ENCODE measurements at regions not wholly inside any gene's neighbourhood (a gene's known extent, or its start where the extent isn't known, plus 50 kb on each side); places are given as distances from the start of the nearest gene placed in this dataset.

GRCh38 chr5:158246661-158247060 is 387.7 kb upstream of the CLINT1 start:
- Histone ChIP-seq H3K79me2 (ENCODE audit: insufficient read depth, low read length) (no peaks in the 10 kb centered on the region), H3K9ac (ENCODE audit: low read length) (no peak overlapping the region), H3K27me3 (ENCODE audit: insufficient read depth, low read length) (no peaks in the 10 kb centered on the region), H2AFZ (ENCODE audit: low read length) (no peak overlapping the region), H3K4me1 (ENCODE audit: insufficient read depth, low read length, severe bottlenecking) (no peaks in the 10 kb centered on the region), H4K20me1 (ENCODE audit: insufficient read depth, low read length) (no peaks in the 10 kb centered on the region), H3F3A (ENCODE audit: insufficient read depth, low read length) (no peaks in the 10 kb centered on the region; the same call in 1 of the 2 replicates), H3K27ac (ENCODE audit: low read depth, low read length, poor library complexity, severe bottlenecking) (no peak overlapping the region), H3K9me3 (ENCODE audit: low read length) (no peaks in the 10 kb centered on the region), H3K9me2 (ENCODE audit: low read depth, low read length) (no peaks in the 10 kb centered on the region), H3K4me3 (ENCODE audit: low read depth, low read length, poor library complexity, severe bottlenecking) (no peak overlapping the region), H3K4me2 (ENCODE audit: low read length) (no peak overlapping the region), H3K36me3 (ENCODE audit: insufficient read depth, low read length) (no peaks in the 10 kb centered on the region)
- TF ChIP-seq, protein P1, sequence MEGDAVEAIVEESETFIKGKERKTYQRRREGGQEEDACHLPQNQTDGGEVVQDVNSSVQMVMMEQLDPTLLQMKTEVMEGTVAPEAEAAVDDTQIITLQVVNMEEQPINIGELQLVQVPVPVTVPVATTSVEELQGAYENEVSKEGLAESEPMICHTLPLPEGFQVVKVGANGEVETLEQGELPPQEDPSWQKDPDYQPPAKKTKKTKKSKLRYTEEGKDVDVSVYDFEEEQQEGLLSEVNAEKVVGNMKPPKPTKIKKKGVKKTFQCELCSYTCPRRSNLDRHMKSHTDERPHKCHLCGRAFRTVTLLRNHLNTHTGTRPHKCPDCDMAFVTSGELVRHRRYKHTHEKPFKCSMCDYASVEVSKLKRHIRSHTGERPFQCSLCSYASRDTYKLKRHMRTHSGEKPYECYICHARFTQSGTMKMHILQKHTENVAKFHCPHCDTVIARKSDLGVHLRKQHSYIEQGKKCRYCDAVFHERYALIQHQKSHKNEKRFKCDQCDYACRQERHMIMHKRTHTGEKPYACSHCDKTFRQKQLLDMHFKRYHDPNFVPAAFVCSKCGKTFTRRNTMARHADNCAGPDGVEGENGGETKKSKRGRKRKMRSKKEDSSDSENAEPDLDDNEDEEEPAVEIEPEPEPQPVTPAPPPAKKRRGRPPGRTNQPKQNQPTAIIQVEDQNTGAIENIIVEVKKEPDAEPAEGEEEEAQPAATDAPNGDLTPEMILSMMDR (IDR thresholded peaks at IDR 0.05; ENCODE audit: low read length), result no peak
- no peak for TF ChIP-seq EZH2 (IDR thresholded peaks at IDR 0.05; ENCODE audit: borderline replicate concordance, low read length)

DNA sequence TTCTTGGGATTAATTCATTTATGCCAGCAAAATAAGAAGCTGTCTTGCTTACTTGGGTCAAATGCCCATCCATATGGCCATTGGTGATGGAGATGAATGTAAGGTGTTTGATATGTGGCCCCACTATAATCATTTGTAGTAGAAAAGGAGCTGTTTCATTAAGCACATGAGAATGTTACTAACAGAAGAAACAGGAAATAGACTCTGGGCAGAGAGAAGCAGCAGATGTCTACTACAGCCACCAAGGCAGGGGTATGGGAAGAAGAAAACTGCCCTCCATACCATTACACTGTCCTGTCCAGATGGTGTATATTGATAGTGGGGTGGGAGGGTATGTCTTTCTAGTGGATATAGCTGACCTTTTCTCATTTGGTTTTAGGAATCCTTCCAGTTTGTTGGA is 386.6 kb upstream of the CLINT1 start:
- no peak overlapping the region for H3K9ac ChIP-seq (ENCODE audit: low read length)
- no peaks in the 10 kb centered on the region for H3K4me1 ChIP-seq (ENCODE audit: insufficient read depth, low read length, severe bottlenecking)
- no peak overlapping the region for H3K4me2 ChIP-seq (ENCODE audit: low read length)
- TF ChIP-seq EZH2 (IDR thresholded peaks at IDR 0.05; ENCODE audit: borderline replicate concordance, low read length), result no peak
- TF ChIP-seq, protein P1 (IDR thresholded peaks at IDR 0.05; ENCODE audit: low read length), result no peak
- no peak overlapping the region for H3K27ac ChIP-seq (ENCODE audit: low read depth, low read length, poor library complexity, severe bottlenecking)
- H3K27me3 ChIP-seq (ENCODE audit: insufficient read depth, low read length), result no peaks in the 10 kb centered on the region
- no peaks in the 10 kb centered on the region for H3K9me2 ChIP-seq (ENCODE audit: low read depth, low read length)
- no peaks in the 10 kb centered on the region; the same call in 1 of the 2 replicates for H3F3A ChIP-seq (ENCODE audit: insufficient read depth, low read length)
- no peaks in the 10 kb centered on the region for H3K79me2 ChIP-seq (ENCODE audit: insufficient read depth, low read length)
- no peak overlapping the region for H2AFZ ChIP-seq (ENCODE audit: low read length)
- H3K36me3 ChIP-seq (ENCODE audit: insufficient read depth, low read length), result no peaks in the 10 kb centered on the region
- no peaks in the 10 kb centered on the region for H3K9me3 ChIP-seq (ENCODE audit: low read length)
- H3K4me3 ChIP-seq (ENCODE audit: low read depth, low read length, poor library complexity, severe bottlenecking), result no peak overlapping the region
- no peaks in the 10 kb centered on the region for H4K20me1 ChIP-seq (ENCODE audit: insufficient read depth, low read length)

DNA sequence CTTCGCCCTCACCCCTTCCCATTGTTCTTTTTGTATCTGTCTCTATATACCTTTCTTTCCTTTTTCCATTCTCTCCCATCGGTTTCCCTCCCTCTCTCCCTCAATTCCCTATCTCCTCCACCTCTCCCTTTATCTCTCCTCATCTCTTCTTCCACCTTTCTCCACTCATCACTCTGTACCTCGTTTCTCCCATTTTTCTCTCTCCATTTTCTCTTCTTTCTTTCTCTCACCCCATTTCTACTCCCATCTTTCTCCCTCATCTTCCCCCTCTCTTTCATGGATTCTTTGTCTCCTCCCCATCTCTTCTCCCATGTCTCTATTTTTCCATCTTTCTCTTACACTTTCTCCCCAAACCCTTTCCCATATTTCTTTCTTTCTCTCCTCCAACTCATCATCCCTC is 385.9 kb upstream of the CLINT1 start:
- H2AFZ ChIP-seq (ENCODE audit: low read length), result no peak overlapping the region
- H3K79me2 ChIP-seq (ENCODE audit: insufficient read depth, low read length), result no peaks in the 10 kb centered on the region
- H3K4me2 ChIP-seq (ENCODE audit: low read length), result no peak overlapping the region
- no peaks in the 10 kb centered on the region for H3K36me3 ChIP-seq (ENCODE audit: insufficient read depth, low read length)
- H3K9me2 ChIP-seq (ENCODE audit: low read depth, low read length), result no peaks in the 10 kb centered on the region
- H3K9me3 ChIP-seq (ENCODE audit: low read length), result no peaks in the 10 kb centered on the region
- H3F3A ChIP-seq (ENCODE audit: insufficient read depth, low read length), result no peaks in the 10 kb centered on the region; the same call in 1 of the 2 replicates
- H3K9ac ChIP-seq (ENCODE audit: low read length), result no peak overlapping the region
- H3K4me1 ChIP-seq (ENCODE audit: insufficient read depth, low read length, severe bottlenecking), result no peaks in the 10 kb centered on the region
- TF ChIP-seq EZH2 (IDR thresholded peaks at IDR 0.05; ENCODE audit: borderline replicate concordance, low read length), result no peak
- TF ChIP-seq, protein P1 (IDR thresholded peaks at IDR 0.05; ENCODE audit: low read length), result no peak
- no peaks in the 10 kb centered on the region for H3K27me3 ChIP-seq (ENCODE audit: insufficient read depth, low read length)
- no peak overlapping the region for H3K4me3 ChIP-seq (ENCODE audit: low read depth, low read length, poor library complexity, severe bottlenecking)
- H4K20me1 ChIP-seq (ENCODE audit: insufficient read depth, low read length), result no peaks in the 10 kb centered on the region
- no peak overlapping the region for H3K27ac ChIP-seq (ENCODE audit: low read depth, low read length, poor library complexity, severe bottlenecking)
